Activated T-helper 2 cell treated with anti-CD3 and anti-CD28 coated beads, Interferon-gamma antibody, Interleukin-2, Interleukin-4, amounts not matched to agents 10 μg/mL and 5 μg/mL and 100 μg/mL, durations not matched to agents 14 hours and 24 hours and 36 hours (primary cell): ENCODE measurements at regions not wholly inside any gene's neighbourhood (a gene's known extent, or its start where the extent isn't known, plus 50 kb on each side); places are given as distances from the start of the nearest gene placed in this dataset.

Experiments
- DNase-seq: peaks from one replicate; pipeline ENCODE4 v3.0.0; 2021; ENCODE audit warnings: low spot score
- H3K27ac Mint-ChIP-seq: one replicate; pipeline ENCODE4 v1.8.0; 2021; ENCODE audit warnings: mixed read lengths
- H3K27me3 Mint-ChIP-seq: one replicate; pipeline ENCODE4 v1.8.0; 2021; ENCODE audit warnings: low read depth, mixed read lengths
- H3K36me3 Mint-ChIP-seq: one replicate; pipeline ENCODE4 v1.8.0; 2021; ENCODE audit warnings: low read depth, mixed read lengths
- H3K4me1 Mint-ChIP-seq: one replicate; pipeline ENCODE4 v1.8.0; 2021; ENCODE audit warnings: low read depth, mixed read lengths
- H3K4me3 Mint-ChIP-seq: one replicate; pipeline ENCODE4 v1.8.0; 2021; ENCODE audit warnings: low read depth, mild to moderate bottlenecking, moderate library complexity, mixed read lengths
- H3K9me3 Mint-ChIP-seq: one replicate; pipeline ENCODE4 v1.8.0; 2021; ENCODE audit warnings: mixed read lengths
- intact Hi-C: fragments of 100-400 bp; cut with micrococcal nuclease; formaldehyde crosslinking; loops from one replicate; pipeline ENCODE4 v1.15.1; 2023

GRCh38 chr13:78862446-78862845, 203.5 kb upstream of the OBI1 start:
- H3K4me3 Mint-ChIP-seq = no peak overlapping the region
- H3K9me3 Mint-ChIP-seq = no peaks in the 10 kb centered on the region
- no peak overlapping the region for H3K27ac Mint-ChIP-seq
- no peaks in the 10 kb centered on the region for H3K36me3 Mint-ChIP-seq
- DNase-seq = no peak
- intact Hi-C loops = no loop called here
- H3K4me1 Mint-ChIP-seq = no peaks in the 10 kb centered on the region
- H3K27me3 Mint-ChIP-seq = no peaks in the 10 kb centered on the region

DNA sequence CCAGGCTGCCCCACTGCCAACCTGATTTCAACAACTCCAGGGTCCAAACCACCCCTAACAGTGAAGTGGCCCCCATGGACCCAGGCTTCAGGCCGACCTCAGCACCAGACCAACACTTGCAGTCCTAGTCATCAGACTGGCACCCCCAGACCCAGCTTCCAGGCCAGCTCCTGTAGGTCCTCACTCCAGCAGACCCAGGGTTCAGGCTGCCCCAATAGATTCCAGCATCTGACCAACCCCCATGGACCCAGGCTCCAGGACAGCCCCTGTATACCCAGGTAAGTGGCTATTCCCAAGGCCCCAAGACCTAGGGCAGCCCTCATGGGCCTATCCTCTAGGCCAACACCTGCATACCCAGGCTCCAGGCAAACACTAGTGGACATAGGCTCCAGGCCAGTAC, 193.8 kb upstream of the OBI1 start:
- Mint-ChIP-seq H3K4me3 (no peak overlapping the region), H3K27me3 (no peaks in the 10 kb centered on the region)

GRCh38 chr13:78845656-78846365, 186.9 kb upstream of the OBI1 start:
- no peak for DNase-seq
- intact Hi-C loops = no loop called here
- Mint-ChIP-seq H3K27ac (no peak overlapping the region), H3K36me3 (no peaks in the 10 kb centered on the region), H3K27me3 (no peaks in the 10 kb centered on the region), H3K9me3 (no peaks in the 10 kb centered on the region), H3K4me1 (no peaks in the 10 kb centered on the region), H3K4me3 (no peak overlapping the region)

More for the DNA sequence above, 193.8 kb upstream of the OBI1 start:
- Mint-ChIP-seq H3K4me1 (no peaks in the 10 kb centered on the region), H3K9me3 (peaks cover 4% of the 10 kb centered on the region), H3K27ac (no peak overlapping the region), H3K36me3 (no peaks in the 10 kb centered on the region)
- no peak for DNase-seq
- intact Hi-C loops = no loop called here

- Mint-ChIP-seq H3K27ac (no peak overlapping the region), H3K4me3 (no peak overlapping the region), H3K27me3 (no peaks in the 10 kb centered on the region), H3K4me1 (no peaks in the 10 kb centered on the region), H3K36me3 (no peaks in the 10 kb centered on the region), H3K9me3 (no peaks in the 10 kb centered on the region)
- intact Hi-C loops = no loop called here
- no peak for DNase-seq
Measured at GRCh38 chr13:78844106-78844505, 185.2 kb upstream of the OBI1 start.

DNA sequence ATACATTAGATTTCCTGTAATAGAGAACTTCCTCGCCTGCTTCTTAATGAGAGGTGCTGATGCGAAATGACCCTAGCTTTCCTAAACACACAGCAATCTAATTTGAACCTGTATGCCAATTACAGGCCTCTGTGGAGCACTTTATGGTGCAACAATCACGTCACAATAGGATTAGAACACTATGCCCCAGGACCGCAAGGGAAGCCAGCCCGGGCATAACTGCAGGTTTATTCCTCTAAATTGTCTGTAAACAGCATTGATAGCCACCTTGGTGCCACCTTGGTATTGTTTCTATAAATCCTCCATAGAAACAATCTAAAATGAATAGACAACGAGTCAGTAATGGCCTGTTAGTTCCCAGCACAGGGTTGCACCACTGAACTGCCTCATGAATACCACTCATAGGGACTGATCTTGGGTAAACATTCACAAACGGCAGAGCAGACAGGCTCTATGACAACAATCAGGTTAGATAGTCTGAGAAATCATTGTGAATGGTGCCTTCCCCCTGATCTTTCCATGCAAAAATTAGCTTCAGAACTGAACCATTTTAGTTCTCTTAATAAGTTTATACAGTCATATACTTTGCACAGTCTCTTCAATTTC, 182.5 kb upstream of the OBI1 start:
- no peak for DNase-seq
- H3K27ac Mint-ChIP-seq = no peak overlapping the region
- H3K27me3 Mint-ChIP-seq = no peaks in the 10 kb centered on the region
- no peak overlapping the region for H3K4me3 Mint-ChIP-seq
- no peaks in the 10 kb centered on the region for H3K36me3 Mint-ChIP-seq
- no peaks in the 10 kb centered on the region for H3K4me1 Mint-ChIP-seq
- intact Hi-C loops = no loop called here
- no peaks in the 10 kb centered on the region for H3K9me3 Mint-ChIP-seq

DNA sequence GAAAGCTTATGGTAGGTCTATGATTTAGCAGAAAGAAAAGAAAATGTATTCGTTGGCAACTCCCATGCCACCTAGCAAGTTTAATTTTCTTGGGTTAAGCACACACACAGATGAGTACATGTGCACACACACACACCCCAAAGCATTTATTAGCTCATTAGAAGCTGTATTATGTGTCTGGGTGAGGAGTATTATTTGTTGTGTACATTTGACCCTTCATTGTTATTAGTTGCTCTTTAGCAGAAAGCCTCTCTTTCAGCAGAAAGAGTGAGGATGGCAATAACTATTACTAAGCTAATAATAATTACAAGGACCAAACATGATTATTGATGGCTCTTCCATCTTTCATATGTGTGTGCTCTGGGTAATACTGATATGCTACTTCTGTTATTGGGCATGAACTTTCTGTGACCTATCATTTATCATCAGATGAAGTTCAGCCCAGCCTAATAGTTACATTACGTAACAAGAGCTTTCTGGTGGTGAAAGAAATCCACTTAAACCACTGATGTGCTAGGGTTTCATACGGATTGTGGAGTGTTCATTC, 177.4 kb upstream of the OBI1 start:
- Mint-ChIP-seq H3K4me3 (no peak overlapping the region), H3K36me3 (no peaks in the 10 kb centered on the region), H3K27me3 (no peaks in the 10 kb centered on the region), H3K27ac (no peak overlapping the region), H3K4me1 (no peaks in the 10 kb centered on the region), H3K9me3 (no peaks in the 10 kb centered on the region)
- DNase-seq = no peak
- intact Hi-C loops = no loop called here

- Mint-ChIP-seq H3K4me1 (no peaks in the 10 kb centered on the region), H3K4me3 (no peak overlapping the region), H3K9me3 (no peaks in the 10 kb centered on the region), H3K36me3 (no peaks in the 10 kb centered on the region), H3K27ac (no peak overlapping the region), H3K27me3 (no peaks in the 10 kb centered on the region)
- no peak for DNase-seq
- intact Hi-C loops = no loop called here
Measured at GRCh38 chr13:78832461-78832860, 173.5 kb upstream of the OBI1 start.

DNA sequence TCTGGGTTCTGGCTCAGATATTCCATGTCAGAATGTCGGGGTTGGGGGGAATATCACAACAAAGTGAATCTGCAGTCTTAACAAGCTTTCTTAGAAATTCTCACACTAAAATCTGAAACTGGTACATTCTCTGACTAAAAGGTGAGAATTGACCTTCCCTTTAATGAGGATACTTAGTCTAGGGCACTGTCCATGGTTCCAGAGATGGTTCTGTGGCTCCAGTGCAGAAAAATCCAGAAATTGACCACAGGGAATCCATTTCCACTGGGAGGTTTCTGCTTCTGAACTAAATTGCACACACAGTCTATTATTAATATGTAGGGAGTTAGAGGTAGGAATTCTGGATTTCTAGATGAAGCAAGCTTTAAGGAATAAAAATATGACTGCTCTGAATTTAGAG, 171.6 kb upstream of the OBI1 start:
- H3K9me3 Mint-ChIP-seq = no peaks in the 10 kb centered on the region
- DNase-seq = no peak
- no peak overlapping the region for H3K4me3 Mint-ChIP-seq
- no peak overlapping the region for H3K27ac Mint-ChIP-seq
- H3K36me3 Mint-ChIP-seq = no peaks in the 10 kb centered on the region
- H3K27me3 Mint-ChIP-seq = no peaks in the 10 kb centered on the region
- intact Hi-C loops = no loop called here
- H3K4me1 Mint-ChIP-seq = no peaks in the 10 kb centered on the region

GRCh38 chr13:78829821-78830220, 170.9 kb upstream of the OBI1 start:
- H3K4me3 Mint-ChIP-seq = no peak overlapping the region
- DNase-seq = no peak
- no peaks in the 10 kb centered on the region for H3K27me3 Mint-ChIP-seq
- H3K36me3 Mint-ChIP-seq = no peaks in the 10 kb centered on the region
- intact Hi-C loops = no loop called here
- H3K27ac Mint-ChIP-seq = no peak overlapping the region
- H3K4me1 Mint-ChIP-seq = no peaks in the 10 kb centered on the region
- H3K9me3 Mint-ChIP-seq = no peaks in the 10 kb centered on the region

GRCh38 chr13:78827471-78827870, 168.5 kb upstream of the OBI1 start:
- H3K36me3 Mint-ChIP-seq = no peaks in the 10 kb centered on the region
- no peak for DNase-seq
- H3K27me3 Mint-ChIP-seq = no peaks in the 10 kb centered on the region
- H3K27ac Mint-ChIP-seq = no peak overlapping the region
- no peak overlapping the region for H3K4me3 Mint-ChIP-seq
- H3K9me3 Mint-ChIP-seq = no peaks in the 10 kb centered on the region
- intact Hi-C loops = no loop called here
- no peaks in the 10 kb centered on the region for H3K4me1 Mint-ChIP-seq

GRCh38 chr13:78826936-78827335, 168.0 kb upstream of the OBI1 start:
- H3K4me3 Mint-ChIP-seq = no peak overlapping the region
- H3K36me3 Mint-ChIP-seq = no peaks in the 10 kb centered on the region
- H3K4me1 Mint-ChIP-seq = no peaks in the 10 kb centered on the region
- no peak for DNase-seq
- intact Hi-C loops = no loop called here
- no peaks in the 10 kb centered on the region for H3K9me3 Mint-ChIP-seq
- no peak overlapping the region for H3K27ac Mint-ChIP-seq
- no peaks in the 10 kb centered on the region for H3K27me3 Mint-ChIP-seq

- Mint-ChIP-seq H3K27me3 (no peaks in the 10 kb centered on the region), H3K27ac (no peak overlapping the region), H3K9me3 (no peaks in the 10 kb centered on the region), H3K4me3 (no peak overlapping the region), H3K4me1 (no peaks in the 10 kb centered on the region), H3K36me3 (no peaks in the 10 kb centered on the region)
- no peak for DNase-seq
- intact Hi-C loops = no loop called here
Measured at GRCh38 chr13:78826312-78826711, 167.4 kb upstream of the OBI1 start.

- Mint-ChIP-seq H3K4me3 (no peak overlapping the region), H3K27me3 (no peaks in the 10 kb centered on the region), H3K27ac (no peak overlapping the region), H3K9me3 (no peaks in the 10 kb centered on the region), H3K36me3 (no peaks in the 10 kb centered on the region), H3K4me1 (no peaks in the 10 kb centered on the region)
- DNase-seq = no peak
- intact Hi-C loops = no loop called here
Measured at GRCh38 chr13:78820541-78820940, 161.6 kb upstream of the OBI1 start.
